HG03280 (cell line): ENCODE measurements at regions not wholly inside any gene's neighbourhood (a gene's known extent, or its start where the extent isn't known, plus 50 kb on each side); places are given as distances from the start of the nearest gene placed in this dataset.
A peak's percentile ranks its signal among the peaks of the same experiment; 100 is the strongest.

Source experiments
- ATAC-seq: cut with Tn5 transposase; IDR thresholded peaks from one replicate; pipeline ENCODE4 v1.9.1; 2021; ENCODE audit warnings: mild to moderate bottlenecking, moderate library complexity; ENCODE audit not compliant: unreplicated experiment

DNA sequence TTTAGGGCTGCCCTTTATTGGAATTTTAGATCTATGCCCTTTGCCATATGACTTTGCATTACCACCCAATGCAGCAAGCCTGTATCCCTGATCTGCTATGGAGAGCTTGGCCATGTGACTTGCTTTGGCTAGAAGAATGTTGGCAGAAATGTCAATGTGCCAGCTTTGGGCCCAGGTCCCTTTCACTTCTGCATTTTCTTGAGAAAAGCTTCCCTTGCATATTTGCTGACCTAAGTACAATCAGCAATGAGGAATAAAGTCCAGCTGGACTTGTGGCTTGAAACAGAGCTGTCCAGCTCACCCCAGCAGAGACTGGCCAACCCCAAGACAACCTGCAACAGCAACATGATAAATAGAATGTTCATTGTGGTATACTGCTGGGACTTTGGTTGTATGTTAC is 135.9 kb downstream of the PAH start:
- ATAC-seq = no peak

DNA sequence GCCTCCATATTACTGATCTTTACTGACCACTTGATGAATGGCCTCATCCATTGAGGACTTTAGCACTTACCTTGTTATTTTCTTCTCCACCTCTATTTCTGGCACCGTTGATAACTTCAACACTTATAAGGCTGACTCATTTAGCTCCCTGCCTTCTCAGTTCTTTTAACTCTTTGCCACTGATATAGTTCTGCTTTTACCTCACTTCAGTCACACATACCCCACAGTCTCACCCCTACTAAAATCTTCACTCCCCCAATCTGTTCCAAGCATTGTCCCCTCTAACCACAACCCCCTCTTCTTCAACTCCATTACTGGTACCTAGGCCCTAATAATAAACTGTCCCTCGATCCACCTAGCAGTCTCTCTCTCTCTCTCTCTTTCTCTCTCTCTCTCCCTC is 141.0 kb downstream of the PAH start:
- ATAC-seq = no peak

DNA sequence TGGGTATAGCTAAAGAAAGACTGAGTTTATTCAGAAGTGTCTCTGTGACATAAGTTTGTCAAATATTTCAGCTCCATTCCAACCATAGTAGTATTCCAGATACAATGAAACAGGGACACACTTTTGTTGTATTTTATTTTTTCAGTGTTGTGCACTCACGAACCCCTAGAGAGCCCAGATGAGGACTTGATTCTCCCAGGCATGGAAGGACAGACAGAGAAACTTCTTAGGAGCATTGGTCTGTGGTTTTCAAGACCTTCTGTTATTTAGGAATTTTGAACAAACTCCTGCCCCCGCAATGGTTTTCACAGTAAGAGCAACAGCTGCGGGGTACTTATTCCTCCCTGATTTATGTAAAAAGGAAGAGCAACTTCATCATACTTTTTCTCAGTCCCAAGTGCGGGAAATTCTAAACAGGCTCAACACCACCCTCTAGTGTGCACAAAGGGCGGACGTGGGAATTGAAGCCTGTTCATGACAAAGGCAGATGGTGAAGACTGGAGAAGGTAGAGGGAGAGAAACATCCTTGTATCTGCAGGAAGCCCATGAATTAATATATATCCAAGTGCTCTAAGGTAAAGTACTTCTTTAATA is 147.6 kb downstream of the PAH start:
- peak; percentile 68 for ATAC-seq

DNA sequence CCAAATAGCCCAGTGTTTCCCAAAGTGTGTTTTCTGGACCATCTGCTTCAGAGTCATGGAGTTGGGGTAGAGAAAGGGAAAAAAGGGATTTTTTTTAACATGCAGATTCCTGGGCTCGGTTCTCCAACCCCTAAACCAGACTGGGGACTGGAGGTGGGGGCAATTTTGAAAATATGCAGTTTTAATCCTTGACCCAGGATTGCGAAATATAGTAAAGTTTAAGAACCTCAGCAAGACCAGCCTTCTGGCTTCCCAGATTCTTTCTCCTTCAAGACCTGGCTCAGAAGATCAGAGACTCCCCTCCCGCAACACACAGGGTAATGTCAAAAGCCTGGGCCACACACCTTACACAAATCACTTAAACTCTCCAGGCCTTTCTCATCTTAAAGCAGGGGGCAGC is 150.1 kb downstream of the PAH start:
- no peak for ATAC-seq

GRCh38 chr12:102765736-102766135 is 151.3 kb downstream of the PAH start:
- no peak for ATAC-seq

DNA sequence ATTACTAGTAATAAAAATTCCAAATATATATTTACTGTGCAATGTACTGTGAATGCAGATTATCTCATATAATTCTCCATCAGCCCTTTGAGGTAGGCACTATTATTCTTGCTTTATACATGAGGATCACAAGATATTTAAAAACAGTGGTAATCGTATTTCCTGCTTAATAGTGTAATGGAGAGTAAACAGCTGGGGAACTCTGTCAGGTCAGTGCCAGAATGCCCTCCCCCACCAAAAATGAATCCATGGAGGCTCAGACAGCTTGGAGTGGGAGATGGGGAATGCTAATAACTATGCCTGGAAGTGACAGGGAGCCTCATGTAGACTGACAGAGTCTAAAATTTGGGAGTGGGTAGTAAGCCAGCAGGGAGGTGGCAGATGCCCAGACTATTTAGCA is 153.6 kb downstream of the PAH start:
- no peak for ATAC-seq

- no peak for ATAC-seq
Measured at GRCh38 chr12:102763061-102763460, 154.0 kb downstream of the PAH start.

- ATAC-seq = no peak
Measured at GRCh38 chr12:102760322-102760721, 156.7 kb downstream of the PAH start.

DNA sequence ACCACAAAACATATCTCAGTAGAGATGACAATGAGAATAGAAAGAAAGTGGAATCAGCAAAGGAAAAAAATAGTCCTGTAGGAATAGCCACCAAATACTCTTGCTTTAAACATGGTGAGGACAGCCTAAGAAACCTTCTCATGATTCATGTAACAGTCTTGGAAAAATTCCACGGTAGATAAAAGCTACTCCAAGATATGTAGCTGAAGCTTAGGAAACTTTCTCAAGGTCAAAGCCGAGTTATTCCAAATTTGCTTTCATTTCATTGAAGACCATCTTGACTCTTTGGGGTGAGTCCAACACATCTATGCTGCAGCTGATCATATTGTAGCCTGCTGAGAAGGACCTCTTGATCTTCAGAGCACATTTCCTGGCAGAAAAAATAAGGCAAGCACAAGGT is 157.6 kb downstream of the PAH start:
- no peak for ATAC-seq

DNA sequence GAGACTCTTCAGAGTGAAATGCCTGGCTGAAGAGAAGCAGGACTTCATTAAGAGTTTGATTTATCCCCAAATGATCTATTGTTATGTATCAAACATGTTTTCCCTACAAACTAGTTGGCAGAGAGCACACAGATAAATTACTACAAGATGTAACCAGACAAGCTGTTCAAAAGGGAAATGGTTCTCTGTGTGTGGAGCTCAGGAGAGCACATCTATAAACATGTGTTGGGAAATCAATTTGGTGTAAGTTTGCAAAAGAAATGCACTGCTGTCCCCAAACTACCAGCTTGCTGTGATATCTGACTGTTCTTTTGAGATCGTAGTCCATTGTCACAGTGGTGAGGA is 159.2 kb downstream of the PAH start:
- no peak for ATAC-seq

- ATAC-seq = no peak
Measured at GRCh38 chr12:102757154-102757881, 159.7 kb downstream of the PAH start.

DNA sequence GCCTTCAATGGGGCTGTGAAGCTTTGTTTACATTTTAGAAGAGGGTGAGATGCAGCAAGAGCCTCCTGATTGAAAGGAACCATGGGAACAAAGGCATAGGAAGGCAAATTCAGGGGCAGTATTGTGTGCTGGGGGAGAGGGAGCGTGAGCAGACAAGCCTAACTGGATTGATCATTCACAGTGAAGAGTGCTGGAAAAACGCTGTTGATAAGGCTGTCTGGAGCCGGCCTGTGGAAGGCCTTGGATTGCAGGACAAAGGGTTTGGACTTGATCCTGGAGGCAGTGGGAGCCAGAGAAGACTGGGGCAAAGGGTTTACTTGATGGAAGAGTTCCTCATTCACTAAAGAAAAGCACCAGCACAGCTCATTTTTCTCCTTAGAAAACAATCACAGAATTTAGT is 160.5 kb downstream of the PAH start:
- no peak for ATAC-seq

DNA sequence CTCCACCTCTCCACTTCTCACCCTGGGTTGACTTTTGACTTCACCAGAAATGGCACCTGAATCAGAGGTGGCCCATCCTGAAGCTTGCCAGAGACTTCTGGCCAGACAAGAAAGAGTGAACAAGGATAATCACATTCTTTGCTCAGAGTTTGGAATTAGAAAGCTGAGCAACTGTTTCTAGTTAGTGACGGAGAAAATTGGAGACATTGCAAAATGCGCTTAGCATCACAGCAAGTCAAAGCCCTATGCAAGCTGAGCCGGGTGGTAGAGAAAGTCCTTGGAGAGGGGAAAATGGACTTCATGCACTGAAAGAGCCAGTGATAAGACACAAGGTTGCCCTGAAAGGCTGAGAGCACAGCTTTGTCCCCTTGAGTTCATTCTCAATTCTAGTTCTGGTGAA is 161.8 kb downstream of the PAH start:
- ATAC-seq = no peak

GRCh38 chr12:102753802-102754201 is 163.2 kb downstream of the PAH start:
- no peak for ATAC-seq

DNA sequence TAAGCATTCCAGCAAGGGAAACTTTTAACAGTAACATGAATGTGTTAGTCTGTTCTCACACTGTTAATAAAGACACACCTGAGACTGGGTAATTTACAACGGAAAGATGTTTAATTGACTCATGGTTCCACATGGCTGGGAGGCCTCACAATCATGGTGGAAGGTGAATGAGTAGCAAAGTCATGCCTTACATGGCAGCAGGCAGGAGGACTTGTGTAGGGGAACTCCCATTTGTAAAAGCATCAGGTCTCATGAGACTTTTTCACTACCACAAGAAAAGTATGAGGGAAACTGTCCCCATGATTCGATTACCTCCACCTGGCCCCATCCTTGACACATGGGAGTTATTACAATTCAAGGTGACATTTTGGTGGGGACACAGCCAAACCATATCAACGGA is 168.3 kb downstream of the PAH start:
- ATAC-seq = no peak

- ATAC-seq = no peak
Measured at GRCh38 chr12:102746963-102747362, 170.1 kb downstream of the PAH start.

GRCh38 chr12:102745971-102746600 is 171.0 kb downstream of the PAH start:
- no peak for ATAC-seq

DNA sequence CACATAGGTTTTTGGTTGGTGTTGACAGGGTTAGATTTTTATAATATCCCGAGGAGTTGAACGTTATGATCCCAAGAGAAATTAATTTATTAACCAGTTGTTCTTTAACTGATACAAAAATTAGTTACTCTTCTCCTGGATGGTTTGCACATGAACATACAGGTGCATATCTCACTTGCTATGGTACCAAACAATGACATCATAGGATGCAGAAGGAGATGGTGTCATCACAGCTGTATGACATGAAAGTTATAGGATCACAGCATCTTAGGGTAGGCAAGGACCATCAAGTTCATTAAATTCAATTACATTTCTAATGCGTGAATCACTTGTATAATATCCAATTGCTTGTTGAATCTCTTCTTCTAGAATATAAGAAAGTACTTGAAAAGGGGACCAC is 175.8 kb downstream of the PAH start:
- no peak for ATAC-seq

- ATAC-seq = no peak
Measured at GRCh38 chr12:102740141-102740955, 176.7 kb downstream of the PAH start.

DNA sequence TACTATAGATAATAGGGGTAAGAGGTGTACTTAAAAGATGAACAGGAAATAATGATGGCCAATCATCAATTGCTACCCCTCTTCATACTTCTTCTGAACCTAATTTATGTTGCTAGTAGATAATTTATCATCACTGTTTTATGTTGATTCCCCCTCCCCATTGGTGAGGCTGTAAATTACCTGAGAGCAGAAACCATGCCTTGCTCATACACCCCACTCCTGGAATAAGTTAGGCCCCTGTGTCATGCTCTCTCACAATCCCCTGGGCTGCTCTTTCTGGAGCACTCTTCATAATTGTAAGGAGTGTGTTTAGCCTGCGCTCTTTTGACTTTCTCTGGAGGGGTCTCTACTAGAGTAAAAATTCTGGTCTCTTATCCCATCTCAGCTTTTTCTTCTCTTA is 180.7 kb downstream of the PAH start:
- no peak for ATAC-seq

DNA sequence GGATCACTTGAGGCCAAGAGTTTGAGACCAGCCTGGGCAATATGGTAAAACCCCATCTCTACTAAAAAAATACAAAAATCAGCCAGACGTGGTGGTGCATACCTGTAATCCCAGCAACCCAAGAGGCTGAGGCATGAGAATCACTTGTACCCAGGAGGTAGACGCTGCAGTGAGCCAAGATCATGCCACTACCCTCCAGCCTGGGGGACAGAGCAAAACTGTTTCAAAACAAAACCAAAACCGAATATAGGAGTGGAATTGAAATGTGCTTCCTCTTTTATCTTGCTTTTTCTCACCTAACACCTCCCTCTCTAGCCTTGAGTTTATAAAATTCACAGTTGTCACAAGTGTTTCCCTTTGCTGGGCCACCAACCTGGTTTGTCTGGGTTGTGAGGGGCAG is 181.9 kb downstream of the PAH start:
- peak; percentile 86 for ATAC-seq

DNA sequence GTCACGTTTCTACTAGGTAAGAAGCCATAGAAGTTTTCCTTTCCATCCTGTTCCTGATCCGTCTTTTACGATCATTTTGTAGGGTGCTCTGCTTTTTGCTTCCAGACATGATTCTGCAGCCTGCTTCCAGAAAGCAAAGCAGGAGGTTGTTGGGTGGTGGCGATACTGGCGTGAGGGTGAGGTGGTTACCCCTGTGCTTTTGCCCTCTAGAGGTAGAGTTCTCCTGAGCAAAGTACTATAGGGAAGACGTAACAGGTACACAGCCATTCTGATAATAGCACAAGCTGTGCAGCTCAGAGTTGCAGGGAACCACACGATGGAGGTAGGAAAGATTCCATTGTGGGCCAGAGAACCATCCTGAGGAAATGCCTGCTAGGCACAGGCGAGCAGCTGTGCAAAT is 186.0 kb downstream of the PAH start:
- no peak for ATAC-seq
